ENCODE measurements at regions not wholly inside any gene's neighbourhood (a gene's known extent, or its start where the extent isn't known, plus 50 kb on each side); places are given as distances from the start of the nearest gene placed in this dataset.

- DNase-seq (ENCODE audit: low read depth in 2 of 2), result no peak
These were observed 153.8 kb upstream of the S100G start for GRCh38 chrX:16496175-16496574.

- DNase-seq (ENCODE audit: low read depth in 2 of 2), result no peak
These were observed 137.9 kb upstream of the S100G start for GRCh38 chrX:16511796-16512776.

DNA sequence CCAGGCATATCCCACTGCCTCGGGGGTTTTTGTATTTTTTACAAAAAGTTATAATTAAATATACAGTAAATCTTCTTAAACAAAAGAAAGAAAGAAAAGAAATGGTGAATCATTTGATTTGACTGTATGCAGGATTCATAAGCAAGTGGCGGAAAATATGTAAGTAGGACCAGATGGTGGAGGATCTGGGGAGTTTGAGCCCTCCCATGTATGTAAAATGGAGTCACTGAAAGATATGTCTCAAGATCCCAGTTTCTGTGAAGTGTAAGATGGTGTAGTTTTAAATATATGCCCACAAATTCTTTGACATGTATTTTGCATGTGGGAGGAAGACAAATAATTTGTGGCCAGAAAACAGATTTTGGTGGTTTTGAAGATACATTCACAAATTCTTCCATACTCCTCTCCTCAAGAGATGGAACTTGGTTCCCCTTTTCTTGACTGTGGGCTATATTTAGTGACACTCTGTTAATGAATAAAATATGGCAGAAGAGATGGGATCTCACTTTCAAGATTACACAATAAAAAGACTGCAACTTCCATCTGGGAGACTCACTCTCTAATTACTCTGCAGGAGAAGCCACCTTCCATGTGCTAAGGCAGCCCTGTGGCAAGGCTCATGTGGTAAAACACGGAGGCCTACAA lies 133.6 kb upstream of the S100G start:
- DNase-seq (ENCODE audit: low read depth in 2 of 2), result no peak

GRCh38 chrX:16517039-16517605 lies 132.8 kb upstream of the S100G start:
- no peak for DNase-seq (ENCODE audit: low read depth in 2 of 2)

- no peak for DNase-seq (ENCODE audit: low read depth in 2 of 2)
These were observed 131.8 kb upstream of the S100G start for GRCh38 chrX:16518131-16518530.

DNA sequence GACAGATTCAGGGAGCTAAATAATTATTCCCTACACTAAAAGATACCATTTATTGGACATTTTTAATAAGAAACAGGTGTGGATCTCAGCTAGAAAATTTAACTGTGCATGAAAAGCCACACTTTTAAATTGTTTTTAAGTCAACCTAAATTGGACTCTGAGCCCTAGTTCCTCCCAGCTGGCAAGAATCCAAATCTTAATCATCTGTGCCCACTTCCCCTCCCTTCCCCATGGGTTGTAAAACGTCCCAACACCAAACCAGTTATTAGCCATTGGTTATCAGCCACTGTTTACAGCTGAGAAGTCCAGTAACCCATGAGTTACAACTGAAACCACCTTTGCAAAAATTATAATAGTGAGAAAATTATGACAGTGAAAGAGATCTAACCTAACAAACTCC lies 125.6 kb upstream of the S100G start:
- no peak for DNase-seq (ENCODE audit: low read depth in 2 of 2)

DNA sequence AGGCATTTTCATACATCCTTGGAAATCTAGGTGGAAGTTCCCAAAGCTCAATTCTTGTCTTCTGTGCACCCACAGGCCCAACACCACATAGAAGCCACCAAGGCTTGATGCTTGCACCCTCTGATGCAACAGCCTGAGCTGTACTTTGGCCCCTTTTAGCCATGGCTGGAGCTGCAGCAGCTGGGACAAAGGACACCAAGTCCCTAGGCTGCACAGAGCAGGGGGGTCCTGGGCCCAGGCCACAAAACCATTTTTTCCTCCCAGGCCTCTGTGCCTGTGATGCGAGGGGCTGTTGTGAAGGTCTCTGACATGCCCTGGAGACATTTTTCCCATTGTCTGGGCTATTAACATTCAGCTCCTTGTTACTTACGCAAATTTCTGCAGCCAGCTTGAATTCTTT lies 124.0 kb upstream of the S100G start:
- DNase-seq (ENCODE audit: low read depth in 2 of 2), result no peak

DNA sequence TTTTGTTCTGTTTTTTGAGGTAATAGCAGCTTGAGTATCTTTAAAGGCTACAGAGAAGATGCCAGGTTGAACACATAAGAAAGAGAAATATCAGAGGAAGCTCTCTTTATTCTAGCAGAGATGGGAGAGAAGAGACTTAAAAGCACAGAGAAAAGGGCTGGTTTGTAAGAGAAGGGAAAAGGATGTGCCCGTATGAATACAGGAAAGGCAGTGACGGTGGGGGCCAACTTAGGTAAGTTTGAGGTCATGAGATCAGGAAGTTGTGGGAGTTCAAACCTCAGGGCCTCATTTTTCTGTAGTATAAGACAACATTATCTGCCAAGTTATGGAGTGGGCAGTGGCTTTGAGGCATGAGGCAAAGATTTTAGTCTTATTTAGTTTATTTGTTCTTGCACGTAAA lies 121.3 kb upstream of the S100G start:
- DNase-seq (ENCODE audit: low read depth in 2 of 2), result no peak

Measured in stimulated activated CD8-positive, alpha-beta memory T cell treated with anti-CD3 and anti-CD28 coated beads, Interleukin-2, amount 100 ng/mL, for 1 hour (primary cell).